ENCODE measurements at regions not wholly inside any gene's neighbourhood (a gene's known extent, or its start where the extent isn't known, plus 50 kb on each side); places are given as distances from the start of the nearest gene placed in this dataset.

DNA sequence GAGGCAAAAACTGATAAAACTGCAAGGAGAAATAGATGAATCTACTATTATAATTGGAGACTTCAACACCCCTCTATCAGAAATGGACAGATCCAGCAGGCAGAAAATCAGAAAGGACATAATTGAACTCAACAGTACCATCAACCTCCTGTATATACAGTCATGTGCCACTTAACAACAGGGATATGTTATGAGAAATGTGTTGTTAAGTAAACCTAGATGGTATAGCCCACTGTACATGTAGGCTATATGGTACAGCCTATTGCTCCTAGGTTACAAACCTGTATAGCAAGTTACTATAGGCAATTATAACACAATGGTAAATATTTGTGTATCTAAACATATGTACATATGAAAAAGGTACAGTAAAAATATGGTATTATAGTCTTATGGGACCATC is 66.8 kb upstream of the PHF21A start:
- H3K27me3 ChIP-seq: no peaks in the 10 kb centered on the region
- no peak for ATAC-seq
- FAIRE-seq: no peak
- no peak overlapping the region for H3K4me3 ChIP-seq
- H3K4me1 ChIP-seq: no peaks in the 10 kb centered on the region
- DNase-seq: no peak
- intact Hi-C loops (cut with DNase I): no loop called here
- H3K9me3 ChIP-seq: no peaks in the 10 kb centered on the region
- TF ChIP-seq, protein P1, sequence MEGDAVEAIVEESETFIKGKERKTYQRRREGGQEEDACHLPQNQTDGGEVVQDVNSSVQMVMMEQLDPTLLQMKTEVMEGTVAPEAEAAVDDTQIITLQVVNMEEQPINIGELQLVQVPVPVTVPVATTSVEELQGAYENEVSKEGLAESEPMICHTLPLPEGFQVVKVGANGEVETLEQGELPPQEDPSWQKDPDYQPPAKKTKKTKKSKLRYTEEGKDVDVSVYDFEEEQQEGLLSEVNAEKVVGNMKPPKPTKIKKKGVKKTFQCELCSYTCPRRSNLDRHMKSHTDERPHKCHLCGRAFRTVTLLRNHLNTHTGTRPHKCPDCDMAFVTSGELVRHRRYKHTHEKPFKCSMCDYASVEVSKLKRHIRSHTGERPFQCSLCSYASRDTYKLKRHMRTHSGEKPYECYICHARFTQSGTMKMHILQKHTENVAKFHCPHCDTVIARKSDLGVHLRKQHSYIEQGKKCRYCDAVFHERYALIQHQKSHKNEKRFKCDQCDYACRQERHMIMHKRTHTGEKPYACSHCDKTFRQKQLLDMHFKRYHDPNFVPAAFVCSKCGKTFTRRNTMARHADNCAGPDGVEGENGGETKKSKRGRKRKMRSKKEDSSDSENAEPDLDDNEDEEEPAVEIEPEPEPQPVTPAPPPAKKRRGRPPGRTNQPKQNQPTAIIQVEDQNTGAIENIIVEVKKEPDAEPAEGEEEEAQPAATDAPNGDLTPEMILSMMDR (IDR thresholded peaks at IDR 0.05): no peak
- no peaks in the 10 kb centered on the region for H3K36me3 ChIP-seq
- H3K27ac ChIP-seq: no peak overlapping the region

DNA sequence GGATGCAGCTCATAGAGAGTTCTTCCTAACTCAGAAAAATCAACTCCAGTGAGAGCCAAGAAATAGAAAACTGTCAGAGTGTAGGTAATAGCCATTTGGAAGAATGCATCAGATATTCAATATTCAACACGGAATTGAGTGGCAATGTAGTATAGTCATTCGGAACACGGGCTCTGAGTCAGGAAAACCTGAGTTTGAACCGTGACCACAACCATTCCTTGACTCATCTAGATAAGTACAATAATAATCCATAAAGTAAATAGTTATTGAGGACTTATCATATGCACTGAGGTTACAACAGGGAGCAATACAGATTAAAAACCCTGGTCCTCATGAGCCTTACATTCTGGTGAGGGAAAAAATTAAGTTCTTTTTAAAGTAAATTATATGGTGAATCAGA is 62.6 kb upstream of the PHF21A start:
- no peak for ATAC-seq
- no peak for DNase-seq
- intact Hi-C loops (cut with DNase I): no loop called here
- H3K4me1 ChIP-seq: no peaks in the 10 kb centered on the region
- no peaks in the 10 kb centered on the region for H3K27me3 ChIP-seq
- no peaks in the 10 kb centered on the region for H3K36me3 ChIP-seq
- 67 to 76% methylated on average over 4 of the region's 4 CpGs for WGBS, 2 donors
- FAIRE-seq: no peak
- no peak overlapping the region for H3K27ac ChIP-seq
- TF ChIP-seq, protein P1 (IDR thresholded peaks at IDR 0.05): no peak
- H3K9me3 ChIP-seq: no peaks in the 10 kb centered on the region
- no peak overlapping the region for H3K4me3 ChIP-seq

DNA sequence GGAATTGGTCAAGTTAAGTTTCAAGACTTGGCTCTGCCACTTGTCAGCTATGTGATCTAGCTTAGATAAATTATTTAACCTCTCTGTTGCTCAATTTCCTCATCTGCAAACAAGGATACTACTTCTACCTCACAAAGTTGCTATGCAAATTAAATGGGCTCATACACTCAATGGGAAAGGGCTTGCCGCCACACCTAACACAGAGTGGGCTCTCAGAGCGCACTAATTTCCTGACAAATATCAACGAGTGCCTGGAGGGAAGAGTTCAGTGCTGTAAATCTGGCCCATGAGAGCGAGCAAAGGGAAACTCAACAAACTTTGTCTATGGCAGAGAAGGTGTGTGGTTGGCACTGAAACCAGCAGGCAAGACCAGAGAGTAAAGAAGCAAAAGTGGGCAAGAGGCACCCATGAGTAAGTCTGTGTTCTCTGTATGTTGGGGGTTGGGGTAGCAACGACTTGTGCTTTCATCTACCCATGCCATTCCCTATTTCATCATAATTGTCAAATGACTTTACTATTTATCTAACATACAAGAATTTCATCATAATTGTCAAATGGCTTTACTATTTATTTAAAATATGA is 60.7 kb upstream of the PHF21A start:
- TF ChIP-seq, protein P1 (IDR thresholded peaks at IDR 0.05): no peak
- intact Hi-C loops (cut with DNase I): no loop called here
- no peak overlapping the region for H3K4me3 ChIP-seq
- no peaks in the 10 kb centered on the region for H3K36me3 ChIP-seq
- no peaks in the 10 kb centered on the region for H3K27me3 ChIP-seq
- 74 to 78% methylated on average over 5 of the region's 5 CpGs for WGBS, 2 donors
- no peaks in the 10 kb centered on the region for H3K9me3 ChIP-seq
- DNase-seq (no peak), FAIRE-seq (no peak), ATAC-seq (no peak)
- no peak overlapping the region for H3K27ac ChIP-seq
- no peaks in the 10 kb centered on the region for H3K4me1 ChIP-seq

DNA sequence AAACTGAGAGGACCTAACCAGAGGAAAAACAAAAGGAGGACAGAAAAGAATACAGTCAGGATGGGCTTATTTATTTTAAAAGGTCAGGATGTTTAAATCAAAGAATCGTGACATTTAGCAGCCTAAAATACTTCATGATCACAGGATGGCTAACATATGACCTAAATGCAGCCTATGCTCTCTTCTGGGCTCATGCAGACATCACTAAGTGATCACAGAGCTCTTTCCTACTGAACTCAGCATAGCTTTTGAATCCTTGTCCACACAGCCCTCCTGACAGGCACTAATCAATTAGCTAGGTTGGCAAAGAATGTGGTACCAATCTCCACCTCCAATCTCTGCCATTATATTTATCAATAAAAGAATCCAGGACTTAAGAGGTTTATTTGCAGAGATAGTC is 60.1 kb upstream of the PHF21A start:
- H3K27me3 ChIP-seq: no peaks in the 10 kb centered on the region
- H3K4me3 ChIP-seq: no peak overlapping the region
- H3K27ac ChIP-seq: no peak overlapping the region
- FAIRE-seq (no peak), ATAC-seq (no peak), DNase-seq (no peak)
- H3K9me3 ChIP-seq: no peaks in the 10 kb centered on the region
- H3K4me1 ChIP-seq: no peaks in the 10 kb centered on the region
- no peaks in the 10 kb centered on the region for H3K36me3 ChIP-seq
- WGBS, 2 donors: 70 to 80% methylated on average over 1 of the region's 1 CpG
- TF ChIP-seq, protein P1 (IDR thresholded peaks at IDR 0.05): no peak
- intact Hi-C loops (cut with DNase I): no loop called here

DNA sequence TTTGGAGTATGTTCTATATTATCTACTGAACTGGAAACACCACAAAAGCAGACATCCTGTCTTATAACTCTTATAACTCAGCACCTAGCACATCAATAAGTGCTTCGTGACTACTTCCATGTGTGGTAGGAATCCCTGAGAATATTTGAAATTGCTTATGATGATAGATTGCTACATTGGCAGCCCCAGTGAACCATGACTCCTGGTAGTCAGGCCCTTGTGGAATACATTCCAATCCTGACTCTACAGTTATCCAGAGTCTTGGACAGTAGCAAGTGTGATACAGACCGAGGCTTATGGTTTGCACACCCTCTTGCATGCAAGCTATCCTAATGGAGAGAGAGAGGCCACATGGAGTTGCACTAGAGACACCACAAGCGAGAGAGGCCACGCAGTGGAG is 59.5 kb upstream of the PHF21A start:
- FAIRE-seq (no peak), ATAC-seq (no peak), DNase-seq (no peak)
- Histone ChIP-seq H3K27ac (no peak overlapping the region), H3K27me3 (no peaks in the 10 kb centered on the region), H3K4me3 (no peak overlapping the region), H3K4me1 (no peaks in the 10 kb centered on the region), H3K36me3 (no peaks in the 10 kb centered on the region), H3K9me3 (no peaks in the 10 kb centered on the region)
- 77 to 80% methylated on average over 4 of the region's 4 CpGs for WGBS, 2 donors
- intact Hi-C loops (cut with DNase I): no loop called here
- TF ChIP-seq, protein P1 (IDR thresholded peaks at IDR 0.05): no peak

Data from pancreas (tissue), 10 donors.